Testis (tissue), 2 donors: ENCODE measurements at regions not wholly inside any gene's neighbourhood (a gene's known extent, or its start where the extent isn't known, plus 50 kb on each side); places are given as distances from the start of the nearest gene placed in this dataset.

Experiments used
- DNase-seq: peaks from one replicate; pipeline ENCODE4 v3.0.0-alpha.2; 2019
- H3K27ac ChIP-seq, 2 donors: fragments of 200-600 bp; sonication (generic); one replicate each; pipeline ENCODE4 v1.5.1; 2019
- H3K27me3 ChIP-seq: fragments of 200-600 bp; sonication (generic); one replicate; pipeline ENCODE4 v1.5.1; 2019
- H3K36me3 ChIP-seq: fragments of 200-600 bp; sonication (generic); one replicate; pipeline ENCODE4 v1.5.1; 2017; ENCODE audit warnings: low read depth; ENCODE audit errors: missing control alignments
- H3K4me1 ChIP-seq: fragments of 200-600 bp; sonication (generic); one replicate; pipeline ENCODE4 v1.5.1; 2019
- H3K4me3 ChIP-seq, 2 donors: fragments of 200-600 bp; sonication (generic); one replicate each; pipeline ENCODE4 v1.5.1; 2017 to 2019
- H3K9me3 ChIP-seq: fragments of 200-600 bp; sonication (generic); one replicate; pipeline ENCODE4 v1.5.1; 2017
- POLR2A ChIP-seq: fragments of 450-650 bp; IDR thresholded peaks from one replicate; pipeline ENCODE4 v1.6.1; 2017; ENCODE audit warnings: antibody characterized with exemption, mild to moderate bottlenecking, moderate library complexity
- WGBS, 2 donors: methylation state at CpG; one replicate each; pipeline ENCODE4 v1.1.5; 2018; 5-methylcytosine and 5-hydroxymethylcytosine counted together
- intact Hi-C: fragments of 100-400 bp; cut with DNase I; formaldehyde crosslinking; loops from one replicate; pipeline ENCODE4 v1.15.1; 2023; ENCODE audit warnings: low total_unique reads
- TF ChIP-seq, protein P1 (sequence below), 3 experiments: fragments of 450-650 bp in 2 of 3; fragments of 200-600 bp in 1 of 3; sonication (generic) in 1 of 3; IDR thresholded peaks; one replicate each; pipeline ENCODE4 v1.5.1; 2016 to 2019; ENCODE audit warnings: antibody characterized with exemption in 3 of 3, mild to moderate bottlenecking in 2 of 3, moderate library complexity in 1 of 3

DNA sequence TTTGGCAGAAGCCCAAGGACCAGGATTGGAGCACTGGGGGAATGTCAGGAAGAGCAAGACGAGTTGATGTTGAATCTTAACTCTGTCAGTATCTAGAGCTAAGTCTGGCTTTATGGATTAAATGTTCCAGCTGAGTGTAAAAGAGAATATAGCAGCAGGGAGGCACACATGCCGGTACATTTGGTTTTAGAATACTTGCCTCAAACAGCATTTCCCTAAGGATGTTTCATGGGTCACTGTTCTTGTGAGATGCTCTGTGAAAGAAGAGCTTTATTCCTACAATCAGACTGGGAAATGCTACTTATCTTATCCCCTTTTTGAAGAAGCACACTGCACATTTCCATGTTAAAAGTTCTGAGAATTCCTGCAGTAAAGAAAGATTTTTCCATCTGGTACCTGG lies 440.3 kb upstream of the B3GALT2 start:
- H3K4me1 ChIP-seq = no peaks in the 10 kb centered on the region
- WGBS, 2 donors = 67 to 76% methylated on average over 2 of the region's 2 CpGs
- no peaks in the 10 kb centered on the region for H3K9me3 ChIP-seq
- no peak overlapping the region for H3K27ac ChIP-seq
- intact Hi-C loops = no loop called here
- no peak overlapping the region for H3K4me3 ChIP-seq
- no peaks in the 10 kb centered on the region for H3K36me3 ChIP-seq
- no peak for DNase-seq
- TF ChIP-seq, protein P1, sequence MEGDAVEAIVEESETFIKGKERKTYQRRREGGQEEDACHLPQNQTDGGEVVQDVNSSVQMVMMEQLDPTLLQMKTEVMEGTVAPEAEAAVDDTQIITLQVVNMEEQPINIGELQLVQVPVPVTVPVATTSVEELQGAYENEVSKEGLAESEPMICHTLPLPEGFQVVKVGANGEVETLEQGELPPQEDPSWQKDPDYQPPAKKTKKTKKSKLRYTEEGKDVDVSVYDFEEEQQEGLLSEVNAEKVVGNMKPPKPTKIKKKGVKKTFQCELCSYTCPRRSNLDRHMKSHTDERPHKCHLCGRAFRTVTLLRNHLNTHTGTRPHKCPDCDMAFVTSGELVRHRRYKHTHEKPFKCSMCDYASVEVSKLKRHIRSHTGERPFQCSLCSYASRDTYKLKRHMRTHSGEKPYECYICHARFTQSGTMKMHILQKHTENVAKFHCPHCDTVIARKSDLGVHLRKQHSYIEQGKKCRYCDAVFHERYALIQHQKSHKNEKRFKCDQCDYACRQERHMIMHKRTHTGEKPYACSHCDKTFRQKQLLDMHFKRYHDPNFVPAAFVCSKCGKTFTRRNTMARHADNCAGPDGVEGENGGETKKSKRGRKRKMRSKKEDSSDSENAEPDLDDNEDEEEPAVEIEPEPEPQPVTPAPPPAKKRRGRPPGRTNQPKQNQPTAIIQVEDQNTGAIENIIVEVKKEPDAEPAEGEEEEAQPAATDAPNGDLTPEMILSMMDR (IDR thresholded peaks at IDR 0.05) = no peak
- TF ChIP-seq POLR2A = no peak
- no peaks in the 10 kb centered on the region for H3K27me3 ChIP-seq

DNA sequence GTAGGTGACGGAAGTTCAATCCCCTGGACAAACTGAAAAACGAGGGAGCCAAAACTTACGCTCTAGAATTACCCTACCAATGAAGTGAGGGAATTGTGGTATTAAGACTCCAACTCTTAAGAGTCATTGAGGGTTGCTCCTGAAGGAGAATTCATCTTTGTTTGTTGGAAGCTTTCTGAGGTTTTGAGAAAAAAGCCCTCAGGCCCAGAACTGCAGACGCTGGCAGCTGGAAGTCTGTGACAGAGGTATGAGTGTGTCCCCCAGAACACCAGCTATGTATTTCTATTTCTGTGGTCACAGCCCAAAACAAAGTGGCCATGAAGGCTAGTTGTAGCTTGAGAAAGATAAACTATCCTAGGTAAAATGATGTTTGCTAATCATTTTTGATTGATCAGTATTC lies 438.8 kb upstream of the B3GALT2 start:
- intact Hi-C loops = no loop called here
- Histone ChIP-seq H3K36me3 (no peaks in the 10 kb centered on the region), H3K4me3 (no peak overlapping the region), H3K27me3 (no peaks in the 10 kb centered on the region), H3K27ac (no peak overlapping the region), H3K9me3 (no peaks in the 10 kb centered on the region), H3K4me1 (no peaks in the 10 kb centered on the region)
- DNase-seq = no peak
- 69 to 83% methylated on average over 4 of the region's 4 CpGs for WGBS, 2 donors
- TF ChIP-seq, protein P1 (IDR thresholded peaks at IDR 0.05) = no peak
- no peak for TF ChIP-seq POLR2A

DNA sequence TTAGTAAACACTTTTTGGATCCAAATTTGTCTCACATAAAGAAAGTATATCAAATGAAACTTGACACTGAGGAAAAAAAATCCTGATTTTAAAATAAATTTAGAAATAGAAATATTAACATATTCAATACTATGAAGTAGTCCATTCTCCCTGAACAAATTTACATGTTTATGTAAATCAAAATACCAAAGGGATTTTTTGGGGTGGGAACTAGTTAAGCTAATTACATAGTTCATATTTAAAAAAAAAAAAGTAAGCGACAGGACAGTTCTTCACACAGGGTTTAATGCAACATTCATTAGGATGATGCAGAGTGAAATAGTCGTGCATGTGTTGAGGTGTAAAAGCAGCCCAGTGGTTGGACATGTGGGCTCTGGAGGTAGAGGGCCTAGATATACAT lies 433.5 kb upstream of the B3GALT2 start:
- 87 to 94% methylated on average over 2 of the region's 2 CpGs for WGBS, 2 donors
- intact Hi-C loops = no loop called here

DNA sequence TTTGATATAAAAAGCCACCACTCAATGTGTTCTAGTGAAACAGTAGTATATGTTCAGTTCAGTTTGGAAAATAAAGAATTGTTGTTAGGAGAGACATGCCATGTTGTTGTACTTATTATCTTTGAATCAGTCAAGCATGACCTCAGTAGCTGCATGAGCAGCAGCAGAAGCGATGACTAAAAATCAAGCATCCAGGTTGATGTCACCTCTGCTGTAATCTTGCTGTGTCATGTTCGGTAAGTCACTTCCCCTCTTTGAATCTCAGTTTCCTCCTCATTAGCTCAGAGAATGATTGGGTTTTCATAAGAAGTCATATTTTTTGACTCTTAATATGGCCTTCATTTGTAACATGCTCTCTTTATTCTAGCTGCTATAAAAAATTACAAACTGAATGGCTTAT lies 428.4 kb upstream of the B3GALT2 start:
- intact Hi-C loops = no loop called here
- TF ChIP-seq, protein P1 (IDR thresholded peaks at IDR 0.05) = no peak
- TF ChIP-seq POLR2A = no peak
- no peaks in the 10 kb centered on the region for H3K9me3 ChIP-seq
- H3K36me3 ChIP-seq = no peaks in the 10 kb centered on the region
- H3K27ac ChIP-seq = no peak overlapping the region
- no peaks in the 10 kb centered on the region for H3K27me3 ChIP-seq
- 92 to 98% methylated on average over 2 of the region's 2 CpGs for WGBS, 2 donors
- H3K4me3 ChIP-seq = no peak overlapping the region
- no peak for DNase-seq
- no peaks in the 10 kb centered on the region for H3K4me1 ChIP-seq

More for the DNA sequence above, 433.5 kb upstream of the B3GALT2 start:
- no peaks in the 10 kb centered on the region for H3K4me1 ChIP-seq
- no peak for DNase-seq
- H3K27ac ChIP-seq = no peak overlapping the region
- TF ChIP-seq, protein P1 (IDR thresholded peaks at IDR 0.05) = no peak
- no peak for TF ChIP-seq POLR2A
- H3K9me3 ChIP-seq = no peaks in the 10 kb centered on the region
- H3K36me3 ChIP-seq = no peaks in the 10 kb centered on the region
- no peaks in the 10 kb centered on the region for H3K27me3 ChIP-seq
- no peak overlapping the region for H3K4me3 ChIP-seq

DNA sequence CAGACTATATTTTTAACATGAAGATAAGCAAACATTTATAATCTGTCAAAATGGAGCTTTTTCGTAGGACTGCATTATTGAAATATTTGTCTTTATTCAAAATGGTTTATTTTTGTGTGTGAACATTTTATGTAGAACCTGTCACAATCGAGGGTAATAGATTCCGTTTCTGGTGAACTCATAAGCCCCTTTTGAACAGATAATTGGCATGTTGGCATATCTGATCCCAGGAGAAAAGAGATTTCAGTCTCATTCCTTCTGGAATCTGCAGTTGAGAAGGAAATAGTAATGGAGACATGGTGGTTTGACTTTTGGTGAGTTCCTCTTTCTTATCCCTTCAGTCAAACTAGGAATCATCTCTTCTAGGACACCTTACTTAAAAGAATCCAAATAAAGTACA lies 427.9 kb upstream of the B3GALT2 start:
- no peak overlapping the region for H3K27ac ChIP-seq
- H3K36me3 ChIP-seq = no peaks in the 10 kb centered on the region
- DNase-seq = no peak
- no peak overlapping the region for H3K4me3 ChIP-seq
- intact Hi-C loops = no loop called here
- H3K4me1 ChIP-seq = no peaks in the 10 kb centered on the region
- 88 to 93% methylated on average over 3 of the region's 3 CpGs for WGBS, 2 donors
- no peaks in the 10 kb centered on the region for H3K9me3 ChIP-seq
- no peaks in the 10 kb centered on the region for H3K27me3 ChIP-seq
- no peak for TF ChIP-seq POLR2A
- TF ChIP-seq, protein P1 (IDR thresholded peaks at IDR 0.05) = no peak
